A204.1 (cell line): ENCODE measurements at regions not wholly inside any gene's neighbourhood (a gene's known extent, or its start where the extent isn't known, plus 50 kb on each side); places are given as distances from the start of the nearest gene placed in this dataset.

Source experiments
- FAIRE-seq: peaks from 2 replicates; lab custom pipeline; 2012; peaks lifted over from hg19 to GRCh38; lab: Jason Lieb, UNC

- no peak for FAIRE-seq
Observed at GRCh38 chr12:92553389-92553788, 149.4 kb upstream of the PLEKHG7 start.

- FAIRE-seq = no peak
Observed at GRCh38 chr12:92552412-92553108, 150.2 kb upstream of the PLEKHG7 start.

GRCh38 chr12:92551853-92552397 lies 150.9 kb upstream of the PLEKHG7 start:
- FAIRE-seq = no peak

GRCh38 chr12:92551210-92551609 lies 151.6 kb upstream of the PLEKHG7 start:
- FAIRE-seq = no peak

- no peak for FAIRE-seq
Observed at GRCh38 chr12:92550661-92551060, 152.1 kb upstream of the PLEKHG7 start.

- FAIRE-seq = no peak
Observed at GRCh38 chr12:92550254-92550653, 152.5 kb upstream of the PLEKHG7 start.

GRCh38 chr12:92549516-92549915 lies 153.3 kb upstream of the PLEKHG7 start:
- FAIRE-seq = no peak

- FAIRE-seq = no peak
Observed at GRCh38 chr12:92547906-92548305, 154.9 kb upstream of the PLEKHG7 start.

GRCh38 chr12:92547420-92547819 lies 155.4 kb upstream of the PLEKHG7 start:
- no peak for FAIRE-seq

- FAIRE-seq = no peak
Observed at GRCh38 chr12:92546635-92547348, 156.0 kb upstream of the PLEKHG7 start.

GRCh38 chr12:92546259-92546634 lies 156.5 kb upstream of the PLEKHG7 start:
- FAIRE-seq = no peak

- FAIRE-seq = no peak
Observed at GRCh38 chr12:92544322-92544721, 158.5 kb upstream of the PLEKHG7 start.

GRCh38 chr12:92543840-92544239 lies 158.9 kb upstream of the PLEKHG7 start:
- no peak for FAIRE-seq

GRCh38 chr12:92543359-92543758 lies 159.4 kb upstream of the PLEKHG7 start:
- FAIRE-seq = no peak

- no peak for FAIRE-seq
Observed at GRCh38 chr12:92541731-92542130, 161.1 kb upstream of the PLEKHG7 start.

- FAIRE-seq = no peak
Observed at GRCh38 chr12:92540782-92541423, 161.9 kb upstream of the PLEKHG7 start.

GRCh38 chr12:92539976-92540781 lies 162.6 kb upstream of the PLEKHG7 start:
- no peak for FAIRE-seq

GRCh38 chr12:92539110-92539749 lies 163.6 kb upstream of the PLEKHG7 start:
- no peak for FAIRE-seq

- FAIRE-seq = no peak
Observed at GRCh38 chr12:92537290-92537960, 165.4 kb upstream of the PLEKHG7 start.

- FAIRE-seq = no peak
Observed at GRCh38 chr12:92535961-92536360, 166.8 kb upstream of the PLEKHG7 start.

- no peak for FAIRE-seq
Observed at GRCh38 chr12:92533280-92533890, 169.4 kb upstream of the PLEKHG7 start.
